ENCODE measurements at regions not wholly inside any gene's neighbourhood (a gene's known extent, or its start where the extent isn't known, plus 50 kb on each side); places are given as distances from the start of the nearest gene placed in this dataset.

- Histone ChIP-seq H4K20me1 (ENCODE audit: insufficient read depth) (no peaks in the 10 kb centered on the region), H2AFZ (no peak overlapping the region), H3K4me3 (no peak overlapping the region), H3K4me1 (replicated peaks; ENCODE audit: insufficient read depth) (no peaks in the 10 kb centered on the region), H3K9me2 (ENCODE audit: insufficient read depth) (no peaks in the 10 kb centered on the region), H3K4me2 (no peak overlapping the region), H3F3A (ENCODE audit: insufficient read depth, low read depth) (no peaks in the 10 kb centered on the region), H3K79me2 (ENCODE audit: low read depth) (no peaks in the 10 kb centered on the region), H3K36me3 (ENCODE audit: low read depth) (no peaks in the 10 kb centered on the region), H3K27me3 (ENCODE audit: insufficient read depth, low read depth) (no peaks in the 10 kb centered on the region), H3K27ac (no peak overlapping the region), H3K9me3 (ENCODE audit: insufficient read depth, low read depth) (no peaks in the 10 kb centered on the region; the same call in 1 of the 2 replicates)
- no TSS peak for BruUV-seq (replicated peaks)
- no peak for TF ChIP-seq EZH2 (IDR thresholded peaks at IDR 0.05; ENCODE audit: low read depth)
- no peak for TF ChIP-seq CTCF (conservative IDR thresholded peaks at IDR 0.05)
- no peak for DNase-seq
- ChIA-PET CTCF (no interaction called here), POLR2A (ENCODE audit: unreplicated experiment) (no interaction called here)
- intact Hi-C loops (cut with micrococcal nuclease; ENCODE audit: unreplicated experiment) = no loop called here
Measured at GRCh38 chr3:144564011-144564410, 592.4 kb downstream of the DIPK2A start.

- H3K9me3 ChIP-seq (ENCODE audit: insufficient read depth, low read depth) = no peaks in the 10 kb centered on the region; the same call in 1 of the 2 replicates
- no peaks in the 10 kb centered on the region for H3K9me2 ChIP-seq (ENCODE audit: insufficient read depth)
- intact Hi-C loops (cut with micrococcal nuclease; ENCODE audit: unreplicated experiment) = no loop called here
- no peak overlapping the region for H2AFZ ChIP-seq
- H4K20me1 ChIP-seq (ENCODE audit: insufficient read depth) = no peaks in the 10 kb centered on the region
- H3K79me2 ChIP-seq (ENCODE audit: low read depth) = no peaks in the 10 kb centered on the region
- TF ChIP-seq CTCF (conservative IDR thresholded peaks at IDR 0.05) (no peak), EZH2 (IDR thresholded peaks at IDR 0.05; ENCODE audit: low read depth) (no peak)
- no peaks in the 10 kb centered on the region for H3K27me3 ChIP-seq (ENCODE audit: insufficient read depth, low read depth)
- ChIA-PET CTCF (no interaction called here), POLR2A (ENCODE audit: unreplicated experiment) (no interaction called here)
- H3K27ac ChIP-seq = no peak overlapping the region
- BruUV-seq (replicated peaks) = no TSS peak
- DNase-seq = no peak
- H3K4me1 ChIP-seq (replicated peaks; ENCODE audit: insufficient read depth) = no peaks in the 10 kb centered on the region
- no peak overlapping the region for H3K4me3 ChIP-seq
- no peak overlapping the region for H3K4me2 ChIP-seq
- H3K36me3 ChIP-seq (ENCODE audit: low read depth) = no peaks in the 10 kb centered on the region
- no peaks in the 10 kb centered on the region for H3F3A ChIP-seq (ENCODE audit: insufficient read depth, low read depth)
Measured at GRCh38 chr3:144566320-144566719, 594.7 kb downstream of the DIPK2A start.

GRCh38 chr3:144569651-144570050 is 598.0 kb downstream of the DIPK2A start:
- H3K9me3 ChIP-seq (ENCODE audit: insufficient read depth, low read depth) = no peaks in the 10 kb centered on the region
- TF ChIP-seq CTCF (conservative IDR thresholded peaks at IDR 0.05) (no peak), EZH2 (IDR thresholded peaks at IDR 0.05; ENCODE audit: low read depth) (no peak)
- H2AFZ ChIP-seq = no peak overlapping the region
- BruUV-seq (replicated peaks) = no TSS peak
- no peak overlapping the region for H3K27ac ChIP-seq
- H3K4me1 ChIP-seq (replicated peaks; ENCODE audit: insufficient read depth) = no peaks in the 10 kb centered on the region
- ChIA-PET CTCF (no interaction called here), POLR2A (ENCODE audit: unreplicated experiment) (no interaction called here)
- H3K9me2 ChIP-seq (ENCODE audit: insufficient read depth) = no peaks in the 10 kb centered on the region
- H3K4me3 ChIP-seq = no peak overlapping the region
- no peaks in the 10 kb centered on the region for H3K27me3 ChIP-seq (ENCODE audit: insufficient read depth, low read depth)
- no peak overlapping the region for H3K4me2 ChIP-seq
- H3K79me2 ChIP-seq (ENCODE audit: low read depth) = no peaks in the 10 kb centered on the region
- intact Hi-C loops (cut with micrococcal nuclease; ENCODE audit: unreplicated experiment) = no loop called here
- DNase-seq = no peak
- H3F3A ChIP-seq (ENCODE audit: insufficient read depth, low read depth) = no peaks in the 10 kb centered on the region
- no peaks in the 10 kb centered on the region for H3K36me3 ChIP-seq (ENCODE audit: low read depth)
- H4K20me1 ChIP-seq (ENCODE audit: insufficient read depth) = no peaks in the 10 kb centered on the region

Data from PC-9 (cell line).